ENCODE measurements at regions not wholly inside any gene's neighbourhood (a gene's known extent, or its start where the extent isn't known, plus 50 kb on each side); places are given as distances from the start of the nearest gene placed in this dataset.

- TF ChIP-seq EZH2 (IDR thresholded peaks at IDR 0.05; ENCODE audit: insufficient read depth, poor library complexity, severe bottlenecking) (no peak), EZH2phosphoT487 (IDR thresholded peaks at IDR 0.05; ENCODE audit: insufficient read depth, low read depth) (no peak)
Observed at GRCh38 chr1:37233606-37234005, 199.3 kb upstream of the GRIK3 start.
